Stimulated activated CD4-positive, alpha-beta T cell treated with anti-CD3 and anti-CD28 coated beads, TNF-alpha, amount 100 ng/mL, for 24 hours (primary cell): ENCODE measurements at regions not wholly inside any gene's neighbourhood (a gene's known extent, or its start where the extent isn't known, plus 50 kb on each side); places are given as distances from the start of the nearest gene placed in this dataset.
"Not testable (repeated sequence)": the region's sequence is repeated elsewhere in the genome, so short reads cannot be mapped to it uniquely, and the experiment has no call there.

Experiments
- DNase-seq, 3 experiments: peaks; one replicate each; pipeline ENCODE4 v3.0.0-alpha.2; 2020; ENCODE audit warnings: low read depth in 3 of 3

GRCh38 chr4:177242651-177243286 is 66.9 kb upstream of the NEIL3 start:
- no peak for DNase-seq

- DNase-seq: no peak
These were observed 62.8 kb upstream of the NEIL3 start for GRCh38 chr4:177246641-177247584.

- peak; percentile 22 to 58 (median 31) for DNase-seq
These were observed 59.5 kb upstream of the NEIL3 start for GRCh38 chr4:177250056-177250696.

GRCh38 chr4:177251237-177251636 is 58.4 kb upstream of the NEIL3 start:
- DNase-seq: no peak

DNA sequence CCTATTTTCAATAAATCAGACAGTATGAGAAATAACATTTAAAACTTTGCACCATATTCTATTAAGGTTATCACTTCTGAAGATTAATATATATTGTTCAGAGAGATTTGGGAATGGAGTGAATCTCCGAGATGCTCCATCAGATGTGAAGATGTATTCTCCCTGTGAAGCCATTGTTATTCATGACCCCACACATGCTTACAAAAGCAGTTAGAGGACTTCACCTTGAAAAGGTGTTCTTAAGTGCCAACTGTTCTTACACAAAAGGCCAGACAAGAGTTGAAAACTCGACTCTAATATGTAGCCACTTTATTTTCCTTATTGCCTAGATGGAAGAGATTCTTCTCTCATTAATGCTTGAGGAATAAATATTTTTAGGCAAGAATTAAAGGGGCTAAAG is 54.3 kb upstream of the NEIL3 start:
- DNase-seq: no peak

DNA sequence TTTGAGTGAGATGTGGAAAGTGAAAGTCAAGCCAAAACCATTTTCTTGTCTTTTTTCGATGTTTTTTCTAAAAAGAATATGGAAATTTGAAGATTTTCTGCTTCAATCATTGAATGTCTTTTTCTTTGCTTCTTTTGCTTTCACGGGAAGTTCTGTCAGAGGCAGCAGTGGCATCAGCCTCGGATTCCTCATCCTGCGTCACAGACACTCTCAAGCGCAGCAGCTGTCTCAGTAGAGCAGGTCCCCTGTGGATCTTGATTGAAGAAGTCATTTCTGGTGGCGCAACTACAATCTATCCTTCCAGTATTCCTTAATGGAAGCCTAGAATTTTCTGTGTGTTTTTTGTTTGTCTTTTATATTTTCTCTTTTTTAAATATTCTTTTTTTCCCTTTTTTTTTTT is 52.7 kb upstream of the NEIL3 start:
- DNase-seq: no peak

GRCh38 chr4:177259466-177259865 is 50.2 kb upstream of the NEIL3 start:
- not testable (repeated sequence) for DNase-seq
